ENCODE measurements at regions not wholly inside any gene's neighbourhood (a gene's known extent, or its start where the extent isn't known, plus 50 kb on each side); places are given as distances from the start of the nearest gene placed in this dataset.
"Not testable (repeated sequence)": the region's sequence is repeated elsewhere in the genome, so short reads cannot be mapped to it uniquely, and the experiment has no call there.

DNA sequence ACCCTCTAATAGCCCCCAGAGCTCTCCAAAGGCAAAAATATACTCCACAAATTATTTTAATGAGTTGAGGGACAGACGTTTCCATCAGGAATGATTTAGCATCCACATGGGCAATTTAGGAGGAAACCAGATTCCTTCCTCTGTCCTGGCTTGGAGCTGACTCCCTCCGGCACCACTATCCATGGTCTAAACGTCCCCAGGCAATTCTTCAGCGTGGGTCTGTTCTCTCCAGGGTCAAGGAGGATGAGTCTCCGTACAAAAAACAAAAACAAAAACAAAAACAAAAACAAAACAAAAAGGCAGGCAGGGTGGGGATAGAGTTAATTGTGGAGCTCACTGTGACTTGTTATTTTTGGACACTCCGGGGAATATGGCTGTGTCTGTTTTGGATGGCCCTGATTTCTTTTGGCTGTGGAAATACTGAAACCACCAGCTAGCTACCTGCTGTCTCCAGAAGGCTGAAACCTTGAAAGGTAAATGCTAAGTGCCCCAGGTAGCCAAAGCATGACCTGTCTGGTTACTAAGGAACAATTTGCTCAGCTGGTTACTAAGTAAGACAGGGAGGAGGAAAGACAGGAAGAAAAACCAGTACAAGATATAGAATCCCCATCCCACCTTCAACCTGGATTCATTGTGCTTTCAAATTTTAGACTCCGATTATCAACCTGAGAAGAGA lies 419.1 kb upstream of the LCORL start:
- H3K9me3 ChIP-seq (ENCODE audit: control insufficient read depth in 2 of 2, low read length in 2 of 2) = no peaks in the 10 kb centered on the region
- no peak overlapping the region for H3K27ac ChIP-seq (ENCODE audit: low read depth in 2 of 2, low read length in 2 of 2)
- H3K36me3 ChIP-seq (ENCODE audit: control insufficient read depth in 2 of 2, insufficient read depth in 2 of 2, low read length in 2 of 2) = no peaks in the 10 kb centered on the region
- H3K9ac ChIP-seq (ENCODE audit: low read depth in 1 of 2, low read length in 2 of 2) = no peak overlapping the region
- H3K4me3 ChIP-seq (ENCODE audit: low read length in 2 of 2) = no peak overlapping the region
- no peaks in the 10 kb centered on the region for H3K4me1 ChIP-seq (ENCODE audit: control insufficient read depth in 2 of 2, insufficient read depth in 2 of 2, low read length in 2 of 2)
- H3K27me3 ChIP-seq (ENCODE audit: control insufficient read depth in 2 of 2, insufficient read depth in 2 of 2, low read length in 2 of 2) = no peaks in the 10 kb centered on the region

DNA sequence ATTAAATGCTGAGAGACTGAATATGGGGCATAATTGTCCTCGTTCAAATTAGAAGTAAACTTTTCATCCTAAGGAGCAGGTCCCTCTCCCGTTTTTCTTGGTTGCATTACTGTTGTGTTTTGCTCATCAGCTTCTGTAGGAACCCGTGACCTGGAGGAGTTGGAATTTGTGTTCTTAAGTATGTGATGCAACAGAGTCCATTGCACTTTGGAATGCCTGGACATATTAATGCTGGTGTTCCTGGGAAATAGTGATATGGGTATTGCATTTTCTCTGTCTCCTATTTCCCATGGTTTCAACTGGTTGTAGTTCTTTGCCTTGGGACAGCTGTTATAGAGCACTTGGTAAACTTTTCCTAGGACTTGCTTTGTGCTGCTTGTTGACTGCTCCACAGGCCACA lies 417.8 kb upstream of the LCORL start:
- Histone ChIP-seq H3K9me3 (ENCODE audit: control insufficient read depth in 2 of 2, low read length in 2 of 2) (no peaks in the 10 kb centered on the region), H3K36me3 (ENCODE audit: control insufficient read depth in 2 of 2, insufficient read depth in 2 of 2, low read length in 2 of 2) (no peaks in the 10 kb centered on the region), H3K27ac (ENCODE audit: low read depth in 2 of 2, low read length in 2 of 2) (no peak overlapping the region), H3K27me3 (ENCODE audit: control insufficient read depth in 2 of 2, insufficient read depth in 2 of 2, low read length in 2 of 2) (no peaks in the 10 kb centered on the region), H3K4me3 (ENCODE audit: low read length in 2 of 2) (no peak overlapping the region), H3K9ac (ENCODE audit: low read depth in 1 of 2, low read length in 2 of 2) (no peak overlapping the region), H3K4me1 (ENCODE audit: control insufficient read depth in 2 of 2, insufficient read depth in 2 of 2, low read length in 2 of 2) (no peaks in the 10 kb centered on the region)

DNA sequence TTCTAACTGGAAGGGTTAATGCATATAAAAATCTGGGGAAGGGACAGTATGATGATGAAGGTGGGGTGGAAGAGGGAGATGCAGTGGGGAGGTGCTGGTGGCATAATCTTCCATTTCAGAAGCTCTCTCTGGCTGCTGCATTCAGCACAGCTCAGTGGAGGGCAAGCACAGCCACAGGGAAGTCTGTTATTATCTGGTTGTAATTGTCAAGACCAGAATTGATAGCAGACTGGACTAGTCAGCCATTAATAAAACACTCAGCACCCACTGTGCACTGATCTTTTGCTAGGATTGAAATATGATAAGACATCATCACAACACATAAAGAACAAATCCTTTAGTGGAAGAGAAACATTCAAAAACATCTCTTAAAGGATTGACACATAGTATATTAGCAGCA lies 414.2 kb upstream of the LCORL start:
- Histone ChIP-seq H3K27me3 (ENCODE audit: control insufficient read depth in 2 of 2, insufficient read depth in 2 of 2, low read length in 2 of 2) (no peaks in the 10 kb centered on the region), H3K36me3 (ENCODE audit: control insufficient read depth in 2 of 2, insufficient read depth in 2 of 2, low read length in 2 of 2) (no peaks in the 10 kb centered on the region), H3K27ac (ENCODE audit: low read depth in 2 of 2, low read length in 2 of 2) (no peak overlapping the region), H3K9me3 (ENCODE audit: control insufficient read depth in 2 of 2, low read length in 2 of 2) (no peaks in the 10 kb centered on the region), H3K4me1 (ENCODE audit: control insufficient read depth in 2 of 2, insufficient read depth in 2 of 2, low read length in 2 of 2) (no peaks in the 10 kb centered on the region), H3K9ac (ENCODE audit: low read depth in 1 of 2, low read length in 2 of 2) (no peak overlapping the region), H3K4me3 (ENCODE audit: low read length in 2 of 2) (no peak overlapping the region)

DNA sequence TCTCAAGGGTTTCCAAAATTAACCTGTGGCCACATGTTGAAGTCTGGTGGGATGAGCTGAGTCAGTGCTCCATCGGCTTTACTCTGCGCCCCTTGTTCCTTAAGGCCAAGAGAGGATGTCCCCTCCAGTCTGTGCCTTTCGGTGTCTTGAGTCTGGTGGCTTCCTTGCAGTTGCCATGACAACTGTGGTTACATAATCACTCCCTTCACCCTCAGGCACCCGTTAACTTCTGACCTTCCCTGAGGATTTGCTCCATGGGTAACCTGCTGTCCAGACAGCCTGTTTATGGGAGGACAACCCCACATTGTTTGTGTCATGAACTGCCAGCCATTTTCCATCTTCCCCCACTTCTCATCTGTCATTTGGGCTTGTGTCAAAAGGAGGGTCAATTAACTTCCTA lies 401.1 kb upstream of the LCORL start:
- no peaks in the 10 kb centered on the region for H3K27me3 ChIP-seq (ENCODE audit: control insufficient read depth in 2 of 2, insufficient read depth in 2 of 2, low read length in 2 of 2)
- no peaks in the 10 kb centered on the region for H3K36me3 ChIP-seq (ENCODE audit: control insufficient read depth in 2 of 2, insufficient read depth in 2 of 2, low read length in 2 of 2)
- no peak overlapping the region for H3K27ac ChIP-seq (ENCODE audit: low read depth in 2 of 2, low read length in 2 of 2)
- H3K4me1 ChIP-seq (ENCODE audit: control insufficient read depth in 2 of 2, insufficient read depth in 2 of 2, low read length in 2 of 2) = no peaks in the 10 kb centered on the region
- no peak overlapping the region for H3K9ac ChIP-seq (ENCODE audit: low read depth in 1 of 2, low read length in 2 of 2)
- no peak overlapping the region for H3K4me3 ChIP-seq (ENCODE audit: low read length in 2 of 2)
- no peaks in the 10 kb centered on the region for H3K9me3 ChIP-seq (ENCODE audit: control insufficient read depth in 2 of 2, low read length in 2 of 2)

DNA sequence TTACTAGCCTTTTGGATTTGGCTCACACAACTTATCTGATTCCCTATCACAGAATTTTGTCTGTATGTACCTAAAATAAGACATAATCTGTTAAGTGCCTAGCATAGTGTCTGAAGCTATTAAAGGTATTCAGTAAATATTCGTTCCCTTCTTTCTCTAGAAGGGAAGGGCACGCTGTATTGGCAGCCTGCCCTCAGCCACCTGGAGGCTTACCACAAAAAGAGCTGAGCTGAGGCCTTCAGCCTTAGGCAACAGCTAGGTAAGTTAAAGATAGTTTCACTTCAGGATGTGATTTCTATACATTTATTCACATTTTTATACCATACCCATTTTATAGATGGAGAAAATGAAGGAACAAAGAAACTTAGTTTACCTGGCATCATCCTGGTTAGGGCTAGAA lies 400.0 kb upstream of the LCORL start:
- H3K9ac ChIP-seq (ENCODE audit: low read depth in 1 of 2, low read length in 2 of 2) = no peak overlapping the region
- H3K9me3 ChIP-seq (ENCODE audit: control insufficient read depth in 2 of 2, low read length in 2 of 2) = no peaks in the 10 kb centered on the region
- no peaks in the 10 kb centered on the region for H3K4me1 ChIP-seq (ENCODE audit: control insufficient read depth in 2 of 2, insufficient read depth in 2 of 2, low read length in 2 of 2)
- no peaks in the 10 kb centered on the region for H3K27me3 ChIP-seq (ENCODE audit: control insufficient read depth in 2 of 2, insufficient read depth in 2 of 2, low read length in 2 of 2)
- H3K36me3 ChIP-seq (ENCODE audit: control insufficient read depth in 2 of 2, insufficient read depth in 2 of 2, low read length in 2 of 2) = no peaks in the 10 kb centered on the region
- no peak overlapping the region for H3K4me3 ChIP-seq (ENCODE audit: low read length in 2 of 2)
- H3K27ac ChIP-seq (ENCODE audit: low read depth in 2 of 2, low read length in 2 of 2) = no peak overlapping the region

DNA sequence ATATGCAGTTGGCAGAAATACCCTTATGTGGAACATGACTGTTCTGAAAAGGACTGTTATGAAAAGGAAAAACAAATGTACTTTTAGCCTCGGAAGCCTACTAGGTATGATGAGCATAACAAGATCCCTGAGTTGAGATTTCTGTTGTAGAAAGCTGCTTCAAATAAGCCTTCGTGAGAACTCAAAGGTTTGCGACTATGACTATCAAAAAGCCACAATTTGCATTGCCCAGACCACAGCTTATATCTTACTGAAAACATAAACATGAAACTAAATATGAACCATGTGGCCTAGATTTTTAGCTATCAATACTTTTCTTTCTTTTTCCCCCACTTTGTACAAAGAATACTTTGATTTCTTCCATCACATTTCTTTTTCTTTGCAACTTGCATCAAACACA lies 398.2 kb upstream of the LCORL start:
- Histone ChIP-seq H3K36me3 (ENCODE audit: control insufficient read depth in 2 of 2, insufficient read depth in 2 of 2, low read length in 2 of 2) (no peaks in the 10 kb centered on the region), H3K4me3 (ENCODE audit: low read length in 2 of 2) (no peak overlapping the region), H3K9me3 (ENCODE audit: control insufficient read depth in 2 of 2, low read length in 2 of 2) (no peaks in the 10 kb centered on the region), H3K9ac (ENCODE audit: low read depth in 1 of 2, low read length in 2 of 2) (no peak overlapping the region), H3K27me3 (ENCODE audit: control insufficient read depth in 2 of 2, insufficient read depth in 2 of 2, low read length in 2 of 2) (no peaks in the 10 kb centered on the region), H3K4me1 (ENCODE audit: control insufficient read depth in 2 of 2, insufficient read depth in 2 of 2, low read length in 2 of 2) (no peaks in the 10 kb centered on the region), H3K27ac (ENCODE audit: low read depth in 2 of 2, low read length in 2 of 2) (no peak overlapping the region)

DNA sequence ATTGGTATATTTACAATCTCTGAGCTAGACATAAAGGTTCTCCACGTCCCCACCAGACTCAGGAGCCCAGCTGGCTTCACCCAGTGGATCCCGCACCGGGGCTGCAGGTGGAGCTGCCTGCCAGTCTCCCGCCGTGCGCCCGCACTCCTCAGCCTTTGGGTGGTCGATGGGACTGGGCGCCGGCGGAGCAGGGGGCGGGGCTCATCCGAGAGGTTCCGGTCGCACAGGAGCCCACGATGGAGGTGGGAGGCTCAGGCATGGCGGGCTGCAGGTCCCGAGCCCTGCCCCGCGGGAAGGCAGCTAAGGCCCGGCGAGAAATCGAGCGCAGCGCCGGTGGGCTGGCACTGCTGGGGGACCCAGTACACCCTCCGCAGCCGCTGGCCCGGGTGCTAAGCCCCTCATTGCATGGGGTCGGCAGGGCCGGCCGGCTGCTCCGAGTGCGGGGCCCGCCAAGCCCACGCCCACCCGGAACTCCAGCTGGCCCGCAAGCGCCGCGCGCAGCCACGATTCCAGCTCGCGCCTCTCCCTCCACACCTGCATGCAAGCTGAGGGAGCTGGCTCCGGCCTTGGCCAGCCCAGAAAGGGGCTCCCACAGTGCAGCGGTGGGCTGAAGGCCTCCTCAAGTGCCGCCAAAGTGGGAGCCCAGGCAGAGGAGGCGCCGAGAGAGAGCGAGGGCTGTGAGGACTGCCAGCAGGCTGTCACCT lies 396.8 kb upstream of the LCORL start:
- not testable (repeated sequence) for H3K36me3 ChIP-seq (ENCODE audit: control insufficient read depth in 2 of 2, insufficient read depth in 2 of 2, low read length in 2 of 2); H3K9ac ChIP-seq (ENCODE audit: low read depth in 1 of 2, low read length in 2 of 2); H3K27me3 ChIP-seq (ENCODE audit: control insufficient read depth in 2 of 2, insufficient read depth in 2 of 2, low read length in 2 of 2); H3K9me3 ChIP-seq (ENCODE audit: control insufficient read depth in 2 of 2, low read length in 2 of 2); H3K27ac ChIP-seq (ENCODE audit: low read depth in 2 of 2, low read length in 2 of 2); H3K4me1 ChIP-seq (ENCODE audit: control insufficient read depth in 2 of 2, insufficient read depth in 2 of 2, low read length in 2 of 2); H3K4me3 ChIP-seq (ENCODE audit: low read length in 2 of 2)

DNA sequence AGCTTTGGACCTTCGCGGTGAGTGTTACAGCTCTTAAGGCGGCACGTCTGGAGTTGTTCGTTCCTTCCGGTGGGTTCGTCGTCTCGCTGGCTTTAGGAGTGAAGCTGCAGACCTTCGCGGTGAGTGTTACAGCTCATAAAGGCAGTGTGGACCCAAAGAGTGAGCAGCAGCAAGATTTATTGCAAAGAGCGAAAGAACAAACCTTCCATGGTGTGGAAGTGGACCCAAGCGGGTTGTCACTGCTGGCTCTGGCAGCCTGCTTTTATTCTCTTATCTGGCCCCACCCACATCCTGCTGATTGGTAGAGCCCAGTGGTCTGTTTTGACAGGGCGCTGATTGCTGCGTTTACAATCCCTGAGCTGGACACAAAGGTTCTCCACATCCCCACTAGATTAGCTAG lies 396.1 kb upstream of the LCORL start:
- H3K9ac ChIP-seq (ENCODE audit: low read depth in 1 of 2, low read length in 2 of 2); H3K27me3 ChIP-seq (ENCODE audit: control insufficient read depth in 2 of 2, insufficient read depth in 2 of 2, low read length in 2 of 2); H3K4me3 ChIP-seq (ENCODE audit: low read length in 2 of 2); H3K4me1 ChIP-seq (ENCODE audit: control insufficient read depth in 2 of 2, insufficient read depth in 2 of 2, low read length in 2 of 2); H3K36me3 ChIP-seq (ENCODE audit: control insufficient read depth in 2 of 2, insufficient read depth in 2 of 2, low read length in 2 of 2); H3K9me3 ChIP-seq (ENCODE audit: control insufficient read depth in 2 of 2, low read length in 2 of 2); H3K27ac ChIP-seq (ENCODE audit: low read depth in 2 of 2, low read length in 2 of 2): not testable (repeated sequence)

DNA sequence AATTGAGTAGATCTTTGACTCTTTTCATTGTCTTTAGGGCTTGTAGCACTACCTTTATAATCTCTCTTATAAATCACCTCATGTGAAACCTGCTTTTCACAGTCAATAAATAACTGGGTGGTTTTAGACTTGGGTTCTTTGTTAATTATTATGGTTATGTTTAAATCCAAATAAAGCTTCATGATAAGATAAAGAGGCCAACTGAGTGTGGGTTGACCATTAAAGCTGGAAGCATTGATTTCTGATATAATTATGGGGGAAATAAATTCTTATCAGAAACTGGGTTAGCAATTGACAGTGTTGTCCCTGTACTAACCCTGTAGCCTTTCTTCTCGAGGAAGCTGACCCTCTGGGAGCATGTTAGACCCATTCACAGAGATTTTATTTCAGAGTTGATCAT lies 384.7 kb upstream of the LCORL start:
- no peaks in the 10 kb centered on the region for H3K27me3 ChIP-seq (ENCODE audit: control insufficient read depth in 2 of 2, insufficient read depth in 2 of 2, low read length in 2 of 2)
- H3K9me3 ChIP-seq (ENCODE audit: control insufficient read depth in 2 of 2, low read length in 2 of 2) = no peaks in the 10 kb centered on the region
- no peaks in the 10 kb centered on the region for H3K36me3 ChIP-seq (ENCODE audit: control insufficient read depth in 2 of 2, insufficient read depth in 2 of 2, low read length in 2 of 2)
- H3K27ac ChIP-seq (ENCODE audit: low read depth in 2 of 2, low read length in 2 of 2) = no peak overlapping the region
- H3K9ac ChIP-seq (ENCODE audit: low read depth in 1 of 2, low read length in 2 of 2) = no peak overlapping the region
- H3K4me3 ChIP-seq (ENCODE audit: low read length in 2 of 2) = no peak overlapping the region
- peaks cover 0 to 7% of the 10 kb centered on the region in 2 donors for H3K4me1 ChIP-seq (ENCODE audit: control insufficient read depth in 2 of 2, insufficient read depth in 2 of 2, low read length in 2 of 2)

DNA sequence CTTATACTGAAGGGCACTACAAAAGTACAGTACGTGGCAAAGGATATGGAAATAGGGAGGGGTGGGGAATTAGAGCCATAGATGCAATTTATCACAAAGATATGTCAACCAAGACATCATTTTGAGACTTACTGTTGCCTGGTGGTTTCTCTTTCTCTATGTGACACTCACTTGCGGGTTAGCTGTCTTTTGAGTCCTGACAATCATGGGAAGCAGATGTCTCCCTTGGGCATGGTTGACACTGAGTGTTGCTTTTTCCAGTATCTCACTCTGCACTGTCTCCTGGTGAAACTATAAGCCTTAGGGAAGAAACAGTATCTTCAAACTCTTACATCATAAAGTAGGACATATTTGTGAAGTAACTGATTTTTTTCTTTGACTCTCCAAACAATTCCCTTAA lies 383.5 kb upstream of the LCORL start:
- no peak overlapping the region for H3K9ac ChIP-seq (ENCODE audit: low read depth in 1 of 2, low read length in 2 of 2)
- peaks cover 0 to 9% of the 10 kb centered on the region in 2 donors for H3K4me1 ChIP-seq (ENCODE audit: control insufficient read depth in 2 of 2, insufficient read depth in 2 of 2, low read length in 2 of 2)
- no peak overlapping the region for H3K4me3 ChIP-seq (ENCODE audit: low read length in 2 of 2)
- no peaks in the 10 kb centered on the region for H3K36me3 ChIP-seq (ENCODE audit: control insufficient read depth in 2 of 2, insufficient read depth in 2 of 2, low read length in 2 of 2)
- no peak overlapping the region for H3K27ac ChIP-seq (ENCODE audit: low read depth in 2 of 2, low read length in 2 of 2)
- H3K27me3 ChIP-seq (ENCODE audit: control insufficient read depth in 2 of 2, insufficient read depth in 2 of 2, low read length in 2 of 2) = no peaks in the 10 kb centered on the region
- H3K9me3 ChIP-seq (ENCODE audit: control insufficient read depth in 2 of 2, low read length in 2 of 2) = no peaks in the 10 kb centered on the region

Measured in mucosa of rectum (tissue), 2 donors.